MCF 10A (cell line): ENCODE measurements at regions not wholly inside any gene's neighbourhood (a gene's known extent, or its start where the extent isn't known, plus 50 kb on each side); places are given as distances from the start of the nearest gene placed in this dataset.
A peak's percentile ranks its signal among the peaks of the same experiment; 100 is the strongest.

Source experiments
- BruUV-seq: library from RNA; stranded (reverse); fragments of 400-500 nt; replicated peaks from 2 replicates; lab custom pipeline; 2021; lab: Mats Ljungman, UMichigan
- CTCF ChIA-PET: fragments of 300-600 bp; sonication (Branson Sonifier 250); formaldehyde crosslinking; extraction: SDS; loops from one replicate; lab custom pipeline; 2021; ENCODE audit warnings: antibody characterized with exemption, inconsistent platforms; lab: Yijun Ruan, JAX
- POLR2A ChIA-PET: fragments of 300-600, 350-650 bp; sonication (Branson Sonifier 250); formaldehyde crosslinking; extraction: SDS; loops from one replicate; lab custom pipeline; 2020; ENCODE audit warnings: antibody characterized with exemption, inconsistent platforms; lab: Yijun Ruan, JAX
- DNase-seq: peaks from one replicate; pipeline ENCODE4 v3.0.0-alpha.2; 2018; ENCODE audit not compliant: unreplicated experiment
- H3K27ac Mint-ChIP-seq: one replicate; pipeline ENCODE4 v1.8.0; 2022; ENCODE audit warnings: mild to moderate bottlenecking, low read depth, mixed read lengths; ENCODE audit not compliant: unreplicated experiment
- H3K27me3 Mint-ChIP-seq: one replicate; pipeline ENCODE4 v1.8.0; 2022; ENCODE audit warnings: mixed read lengths; ENCODE audit not compliant: insufficient read depth, unreplicated experiment
- H3K36me3 Mint-ChIP-seq: one replicate; pipeline ENCODE4 v1.8.0; 2022; ENCODE audit warnings: mild to moderate bottlenecking, moderate library complexity, mixed read lengths; ENCODE audit not compliant: insufficient read depth, unreplicated experiment
- H3K4me1 Mint-ChIP-seq: one replicate; pipeline ENCODE4 v1.8.0; 2022; ENCODE audit warnings: mixed read lengths; ENCODE audit not compliant: insufficient read depth, unreplicated experiment
- H3K4me3 Mint-ChIP-seq: one replicate; pipeline ENCODE4 v1.8.0; 2022; ENCODE audit warnings: mild to moderate bottlenecking, moderate library complexity, mixed read lengths; ENCODE audit not compliant: unreplicated experiment
- H3K9me3 Mint-ChIP-seq: one replicate; pipeline ENCODE4 v1.8.0; 2022; ENCODE audit warnings: mixed read lengths; ENCODE audit not compliant: unreplicated experiment
- intact Hi-C: fragments of 100-400 bp; cut with micrococcal nuclease; formaldehyde crosslinking; loops from 2 replicates; pipeline ENCODE4 v1.14.1; 2022
- TF ChIP-seq, protein P1 (sequence below): fragments of 200-600 bp; IDR thresholded peaks from one replicate; pipeline ENCODE4 v1.8.0; 2022; ENCODE audit warnings: antibody characterized with exemption, mild to moderate bottlenecking; ENCODE audit not compliant: unreplicated experiment

DNA sequence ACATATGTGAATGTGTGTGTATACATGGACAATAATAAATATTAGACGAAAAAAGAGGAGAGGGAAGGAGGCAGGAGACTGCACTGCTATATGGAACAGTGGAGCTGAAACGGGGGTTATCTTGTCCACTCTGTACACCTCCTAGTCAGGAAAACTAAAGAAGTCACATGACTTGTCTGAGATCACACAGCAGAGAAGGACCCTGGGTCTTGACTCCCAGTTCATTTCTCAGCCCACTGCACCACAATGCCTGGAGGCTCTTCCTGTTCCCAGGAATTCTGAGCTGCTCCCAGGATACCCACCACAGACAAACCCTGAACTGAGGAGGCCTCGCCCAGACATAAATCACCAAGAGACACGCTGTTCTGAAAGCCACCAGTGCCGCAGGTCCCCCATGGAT, 349.6 kb downstream of the CTTN start:
- TF ChIP-seq, protein P1, sequence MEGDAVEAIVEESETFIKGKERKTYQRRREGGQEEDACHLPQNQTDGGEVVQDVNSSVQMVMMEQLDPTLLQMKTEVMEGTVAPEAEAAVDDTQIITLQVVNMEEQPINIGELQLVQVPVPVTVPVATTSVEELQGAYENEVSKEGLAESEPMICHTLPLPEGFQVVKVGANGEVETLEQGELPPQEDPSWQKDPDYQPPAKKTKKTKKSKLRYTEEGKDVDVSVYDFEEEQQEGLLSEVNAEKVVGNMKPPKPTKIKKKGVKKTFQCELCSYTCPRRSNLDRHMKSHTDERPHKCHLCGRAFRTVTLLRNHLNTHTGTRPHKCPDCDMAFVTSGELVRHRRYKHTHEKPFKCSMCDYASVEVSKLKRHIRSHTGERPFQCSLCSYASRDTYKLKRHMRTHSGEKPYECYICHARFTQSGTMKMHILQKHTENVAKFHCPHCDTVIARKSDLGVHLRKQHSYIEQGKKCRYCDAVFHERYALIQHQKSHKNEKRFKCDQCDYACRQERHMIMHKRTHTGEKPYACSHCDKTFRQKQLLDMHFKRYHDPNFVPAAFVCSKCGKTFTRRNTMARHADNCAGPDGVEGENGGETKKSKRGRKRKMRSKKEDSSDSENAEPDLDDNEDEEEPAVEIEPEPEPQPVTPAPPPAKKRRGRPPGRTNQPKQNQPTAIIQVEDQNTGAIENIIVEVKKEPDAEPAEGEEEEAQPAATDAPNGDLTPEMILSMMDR: no peak
- Mint-ChIP-seq H3K4me1 (no peaks in the 10 kb centered on the region), H3K4me3 (no peak overlapping the region), H3K9me3 (peaks cover 33% of the 10 kb centered on the region), H3K27ac (no peak overlapping the region), H3K27me3 (no peaks in the 10 kb centered on the region), H3K36me3 (no peaks in the 10 kb centered on the region)
- ChIA-PET CTCF (interaction anchor here (0.7 to 0.9 kb wide), 2 partner anchors 9 to 67 kb away, joined by 3 read pairs; no protein-coding TSS in a partner anchor), POLR2A (no interaction called here)
- DNase-seq: no peak
- intact Hi-C loops: no loop called here
- BruUV-seq: no TSS peak

DNA sequence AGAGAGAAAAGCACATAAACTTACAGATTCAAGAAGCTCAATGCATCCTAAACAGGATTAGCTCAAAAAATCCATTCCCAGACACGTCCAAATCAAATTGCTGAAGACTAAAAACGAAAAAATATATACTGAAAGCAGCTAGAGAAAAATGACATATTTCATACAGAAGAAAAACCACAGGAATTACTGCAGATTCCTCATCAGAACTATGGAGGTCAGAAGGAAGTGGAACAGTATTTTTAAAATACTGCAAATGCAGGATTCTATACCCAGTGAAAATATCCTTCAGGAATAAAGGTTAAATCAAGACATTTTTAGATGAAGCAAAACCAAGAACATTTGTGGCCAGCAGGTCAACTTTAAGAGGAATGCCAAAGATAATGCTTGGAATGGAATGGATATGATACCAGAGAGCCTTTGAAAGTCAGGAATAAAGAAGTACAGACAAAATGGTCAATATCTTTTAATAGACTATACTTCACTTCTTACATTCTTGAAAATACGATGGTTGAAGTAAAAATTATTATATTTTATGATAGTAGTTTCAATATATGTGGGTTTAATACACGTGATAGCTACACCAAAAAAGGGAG, 352.9 kb downstream of the CTTN start:
- intact Hi-C loops: no loop called here

DNA sequence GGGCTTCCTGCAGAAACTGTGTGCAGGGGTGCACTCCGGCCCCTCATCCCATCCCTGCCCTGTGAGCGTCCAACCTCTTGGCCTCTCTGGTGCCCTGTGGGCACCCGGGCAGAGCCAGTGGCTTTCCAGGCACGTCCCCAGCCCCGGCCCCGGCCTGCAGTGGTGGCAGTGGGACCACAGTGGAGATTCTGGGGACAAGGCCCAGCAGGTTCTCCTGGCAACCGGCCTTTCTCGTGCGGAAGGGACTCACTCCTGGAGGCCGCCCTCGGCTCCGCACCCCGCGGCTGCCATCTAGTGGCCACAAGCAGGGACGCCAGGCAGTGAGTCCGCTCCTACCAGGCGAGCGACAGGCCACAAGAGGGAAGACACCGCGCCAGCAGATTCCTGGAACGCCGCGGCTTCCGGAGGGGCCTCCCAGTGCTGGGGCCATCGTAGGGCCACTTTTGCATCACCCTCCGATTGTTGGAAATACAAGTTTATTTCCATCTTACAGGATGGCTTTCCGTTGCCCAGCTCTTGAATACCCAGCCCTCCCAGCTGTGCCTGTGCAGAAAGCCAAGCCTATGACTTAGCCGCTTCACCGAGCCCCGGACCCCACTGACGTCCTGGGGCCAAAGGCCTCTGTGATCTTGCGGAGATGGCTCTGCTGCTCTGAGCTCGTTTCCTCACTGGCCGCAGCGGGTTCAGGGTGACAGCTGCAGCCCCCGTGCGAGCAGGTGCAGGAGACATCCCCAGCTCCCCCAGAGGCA, 357.3 kb downstream of the CTTN start:
- DNase-seq: peak; percentile 6
- intact Hi-C loops: no loop called here
- POLR2A ChIA-PET: no interaction called here
- Mint-ChIP-seq H3K9me3 (peaks cover 34% of the 10 kb centered on the region), H3K36me3 (no peaks in the 10 kb centered on the region), H3K4me1 (no peaks in the 10 kb centered on the region), H3K27me3 (no peaks in the 10 kb centered on the region), H3K27ac (no peak overlapping the region), H3K4me3 (no peak overlapping the region)
- BruUV-seq: no TSS peak
- TF ChIP-seq, protein P1: no peak
- CTCF ChIA-PET: interaction anchor here (0.6 to 0.9 kb wide), 3 partner anchors 23 to 317 kb away, joined by 3 to 7 read pairs (median 3); no protein-coding TSS in a partner anchor

More for the DNA sequence above, 352.9 kb downstream of the CTTN start:
- no peaks in the 10 kb centered on the region for H3K4me1 Mint-ChIP-seq
- no peaks in the 10 kb centered on the region for H3K36me3 Mint-ChIP-seq
- ChIA-PET POLR2A (no interaction called here), CTCF (interaction anchor here (1.1 kb wide), 1 partner anchor 284 kb away, joined by 3 read pairs; no protein-coding TSS in a partner anchor)
- peak; percentile 1 for DNase-seq
- H3K9me3 Mint-ChIP-seq: peaks cover 51% of the 10 kb centered on the region
- TF ChIP-seq, protein P1: no peak
- H3K27ac Mint-ChIP-seq: no peak overlapping the region
- H3K27me3 Mint-ChIP-seq: no peaks in the 10 kb centered on the region
- BruUV-seq: no TSS peak
- H3K4me3 Mint-ChIP-seq: no peak overlapping the region

DNA sequence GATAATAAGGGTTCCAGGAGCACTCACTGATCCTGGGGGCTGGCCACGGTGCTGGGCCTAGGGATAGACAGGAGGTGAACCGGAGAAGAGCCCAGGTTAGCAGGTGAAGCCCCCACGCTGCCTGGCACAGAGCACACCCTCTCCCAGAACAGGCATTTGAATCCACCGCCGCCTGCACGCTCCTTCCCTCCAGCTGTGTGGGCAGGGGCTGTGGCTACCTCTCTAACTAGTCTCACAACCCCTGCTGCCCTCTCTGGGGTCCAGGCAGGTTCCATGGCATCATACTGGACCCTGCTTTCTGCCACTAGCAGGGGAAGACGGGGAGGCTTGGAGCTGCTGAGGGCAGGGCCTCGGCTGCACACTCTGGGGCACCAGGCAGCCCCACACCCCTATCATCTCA, 358.0 kb downstream of the CTTN start:
- no TSS peak for BruUV-seq
- ChIA-PET POLR2A (no interaction called here), CTCF (interaction anchor here (0.6 to 1.5 kb wide), 4 partner anchors 8 to 287 kb away, joined by 3 to 7 read pairs (median 3); no protein-coding TSS in a partner anchor)
- peaks cover 38% of the 10 kb centered on the region for H3K9me3 Mint-ChIP-seq
- no peak overlapping the region for H3K27ac Mint-ChIP-seq
- intact Hi-C loops: no loop called here
- no peaks in the 10 kb centered on the region for H3K4me1 Mint-ChIP-seq
- no peaks in the 10 kb centered on the region for H3K36me3 Mint-ChIP-seq
- no peak for DNase-seq
- TF ChIP-seq, protein P1: no peak
- no peak overlapping the region for H3K4me3 Mint-ChIP-seq
- no peaks in the 10 kb centered on the region for H3K27me3 Mint-ChIP-seq
